Spleen (tissue), 11 donors: ENCODE measurements at regions not wholly inside any gene's neighbourhood (a gene's known extent, or its start where the extent isn't known, plus 50 kb on each side); places are given as distances from the start of the nearest gene placed in this dataset.

Source experiments
- DNase-seq: peaks from one replicate; pipeline ENCODE4 v3.0.0-alpha.2; 2020
- H3K27ac ChIP-seq, 8 donors: fragments of 200-600 bp; sonication (generic) in 7 of 8; 1 replicate in 4 of 8; 2 replicates in 4 of 8; pipeline versions ENCODE4 v1.5.0 to v1.8.0; 2016 to 2021; ENCODE audit warnings: inconsistent platforms in 4 of 8, mild to moderate bottlenecking in 4 of 8, moderate library complexity in 1 of 8
- H3K27me3 ChIP-seq, 7 donors: fragments of 200-600 bp; sonication (generic) in 6 of 7; replicated peaks in 1 of 7; 1 replicate in 4 of 7; 2 replicates in 3 of 7; pipeline versions ENCODE4 v1.5.0 to v1.8.0; 2016 to 2021; ENCODE audit warnings: inconsistent platforms in 3 of 7, mild to moderate bottlenecking in 1 of 7
- H3K36me3 ChIP-seq, 6 donors: fragments of 200-600 bp; sonication (generic) in 5 of 6; 1 replicate in 4 of 6; 2 replicates in 2 of 6; pipeline versions ENCODE4 v1.5.0 to v1.8.0; 2016 to 2021; ENCODE audit warnings: inconsistent platforms in 2 of 6
- H3K4me1 ChIP-seq, 6 donors: fragments of 200-600 bp; sonication (generic) in 5 of 6; 1 replicate in 3 of 6; 2 replicates in 3 of 6; pipeline versions ENCODE4 v1.5.0 to v1.8.0; 2016 to 2021; ENCODE audit warnings: inconsistent platforms in 3 of 6
- H3K4me3 ChIP-seq, 8 donors: fragments of 200-600 bp; sonication (generic) in 7 of 8; 1 replicate in 4 of 8; 2 replicates in 4 of 8; pipeline versions ENCODE4 v1.5.0 to v1.8.0; 2016 to 2021; ENCODE audit warnings: inconsistent platforms in 4 of 8, mild to moderate bottlenecking in 4 of 8, moderate library complexity in 2 of 8
- H3K9me3 ChIP-seq, 8 donors: fragments of 200-600 bp; sonication (generic) in 7 of 8; 1 replicate in 4 of 8; 2 replicates in 4 of 8; pipeline versions ENCODE4 v1.5.0 to v1.8.0; 2016 to 2021; ENCODE audit warnings: inconsistent platforms in 4 of 8
- POLR2A ChIP-seq, 3 donors: fragments of 450-650 bp; IDR thresholded peaks; one replicate each; pipeline ENCODE4 v1.5.1; 2017; ENCODE audit warnings: antibody characterized with exemption in 3 of 3, mild to moderate bottlenecking in 1 of 3
- POLR2AphosphoS5 ChIP-seq, 3 donors: sonication (generic); formaldehyde crosslinking; IDR thresholded peaks; one replicate each; pipeline ENCODE4 v1.5.1; 2017; ENCODE audit warnings: antibody characterized with exemption in 3 of 3
- WGBS, 5 donors: extraction: QIAGEN DNeasy Blood & Tissue Kit in 3 of 5; methylation state at CpG; one replicate each; pipeline versions ENCODE4 v1.1.5 to v1.1.7; 2013 to 2018; 5-methylcytosine and 5-hydroxymethylcytosine counted together
- intact Hi-C: fragments of 100-400 bp; cut with DNase I; formaldehyde crosslinking; loops from one replicate; pipeline ENCODE4 v1.15.0; 2023; ENCODE audit warnings: low total_unique reads
- TF ChIP-seq, protein P1 (sequence below), 11 experiments: fragments of 200-600 bp in 7 of 11; fragments of 450-650 bp in 4 of 11; sonication (generic) in 4 of 11; IDR thresholded peaks in 8 of 11; conservative IDR thresholded peaks in 3 of 11; 1 replicate in 7 of 11; 2 replicates in 4 of 11; pipeline versions ENCODE4 v1.4.0 to v1.8.0; 2016 to 2021; ENCODE audit warnings: antibody characterized with exemption in 11 of 11, inconsistent platforms in 4 of 11, mild to moderate bottlenecking in 1 of 11
- donor health status: healthy with polysubstance abuse.
- donor health status: DM: no; HTN: no; CAD: no; lungs with moderate emphysema.
- donor health status: DM: no; HTN: no; CAD: no.
- donor health status: Bipolar disorder and iron deficiency.
- donor health status: healthy.
- donor health status: DM: no; HTN: no; CAD: no.
- donor health status: DM: yes; HTN: yes; CAD: no.

GRCh38 chr10:118246332-118247295 lies 95.5 kb downstream of the FAM204A start:
- no peaks in the 10 kb centered on the region for H3K4me1 ChIP-seq
- no peaks in the 10 kb centered on the region for H3K9me3 ChIP-seq
- WGBS, 5 donors, result 7 to 13% (median 10%) methylated on average over 19 of the region's 19 CpGs
- DNase-seq, result no peak
- no peak overlapping the region for H3K4me3 ChIP-seq
- no peaks in the 10 kb centered on the region for H3K36me3 ChIP-seq
- intact Hi-C loops, result no loop called here
- TF ChIP-seq POLR2AphosphoS5 (IDR thresholded peaks at IDR 0.05) (no peak), POLR2A (IDR thresholded peaks at IDR 0.05) (no peak)
- TF ChIP-seq, protein P1, sequence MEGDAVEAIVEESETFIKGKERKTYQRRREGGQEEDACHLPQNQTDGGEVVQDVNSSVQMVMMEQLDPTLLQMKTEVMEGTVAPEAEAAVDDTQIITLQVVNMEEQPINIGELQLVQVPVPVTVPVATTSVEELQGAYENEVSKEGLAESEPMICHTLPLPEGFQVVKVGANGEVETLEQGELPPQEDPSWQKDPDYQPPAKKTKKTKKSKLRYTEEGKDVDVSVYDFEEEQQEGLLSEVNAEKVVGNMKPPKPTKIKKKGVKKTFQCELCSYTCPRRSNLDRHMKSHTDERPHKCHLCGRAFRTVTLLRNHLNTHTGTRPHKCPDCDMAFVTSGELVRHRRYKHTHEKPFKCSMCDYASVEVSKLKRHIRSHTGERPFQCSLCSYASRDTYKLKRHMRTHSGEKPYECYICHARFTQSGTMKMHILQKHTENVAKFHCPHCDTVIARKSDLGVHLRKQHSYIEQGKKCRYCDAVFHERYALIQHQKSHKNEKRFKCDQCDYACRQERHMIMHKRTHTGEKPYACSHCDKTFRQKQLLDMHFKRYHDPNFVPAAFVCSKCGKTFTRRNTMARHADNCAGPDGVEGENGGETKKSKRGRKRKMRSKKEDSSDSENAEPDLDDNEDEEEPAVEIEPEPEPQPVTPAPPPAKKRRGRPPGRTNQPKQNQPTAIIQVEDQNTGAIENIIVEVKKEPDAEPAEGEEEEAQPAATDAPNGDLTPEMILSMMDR (IDR thresholded peaks at IDR 0.05 in 8 of 11, conservative IDR thresholded peaks at IDR 0.05 in 3 of 11), result no peak
- no peak overlapping the region for H3K27ac ChIP-seq
- H3K27me3 ChIP-seq, result peaks cover 0 to 92% (median 36%) of the 10 kb centered on the region in 7 donors

DNA sequence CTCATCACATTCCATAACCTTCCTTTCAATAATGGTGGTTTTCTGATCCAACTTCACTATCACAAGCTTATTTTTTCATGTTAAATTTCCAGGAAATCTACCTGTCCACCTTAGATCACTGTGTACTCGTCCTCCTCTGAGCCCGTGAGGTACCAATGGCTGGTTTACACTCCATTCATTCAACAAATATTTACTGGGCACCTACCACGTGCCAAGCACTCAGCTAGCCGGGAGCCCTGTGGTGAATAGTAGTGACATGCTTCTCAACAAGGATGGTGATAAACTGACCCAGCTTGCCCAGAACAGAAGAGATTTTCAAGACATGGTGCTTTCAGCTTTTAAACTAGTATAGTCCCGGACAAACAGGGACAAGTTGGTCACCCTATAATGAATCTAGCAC lies 98.2 kb downstream of the FAM204A start:
- H3K4me1 ChIP-seq, result peaks cover 0 to 5% (median 0%) of the 10 kb centered on the region in 6 donors
- intact Hi-C loops, result loop anchor here (2.0 to 5.0 kb wide), 2 partner anchors 747 to 1027 kb away; no protein-coding TSS in a partner anchor
- H3K36me3 ChIP-seq, result no peaks in the 10 kb centered on the region
- H3K4me3 ChIP-seq, result no peak overlapping the region
- TF ChIP-seq POLR2A (IDR thresholded peaks at IDR 0.05), result no peak
- TF ChIP-seq, protein P1 (IDR thresholded peaks at IDR 0.05 in 8 of 11, conservative IDR thresholded peaks at IDR 0.05 in 3 of 11), result peak in 1 of 11 experiments; percentile 5
- DNase-seq, result no peak
- H3K27me3 ChIP-seq, result peaks cover 3 to 90% (median 57%) of the 10 kb centered on the region in 7 donors
- no peaks in the 10 kb centered on the region for H3K9me3 ChIP-seq
- 65 to 75% (median 70%) methylated on average over 5 of the region's 5 CpGs for WGBS, 5 donors
- no peak overlapping the region for H3K27ac ChIP-seq

GRCh38 chr10:118241229-118242137 lies 100.6 kb downstream of the FAM204A start:
- H3K27ac ChIP-seq, result no peak overlapping the region
- H3K4me3 ChIP-seq, result no peak overlapping the region
- intact Hi-C loops, result loop anchor here (2.0 to 5.0 kb wide), 2 partner anchors 745 to 1024 kb away; no protein-coding TSS in a partner anchor
- no peaks in the 10 kb centered on the region for H3K9me3 ChIP-seq
- H3K4me1 ChIP-seq, result peaks cover 0 to 5% (median 0%) of the 10 kb centered on the region in 6 donors
- no peaks in the 10 kb centered on the region for H3K36me3 ChIP-seq
- H3K27me3 ChIP-seq, result peaks cover 3 to 90% (median 46%) of the 10 kb centered on the region in 7 donors
- TF ChIP-seq, protein P1 (IDR thresholded peaks at IDR 0.05 in 8 of 11, conservative IDR thresholded peaks at IDR 0.05 in 3 of 11), result peak; percentile 57 to 92 (median 84)
- TF ChIP-seq POLR2AphosphoS5 (IDR thresholded peaks at IDR 0.05) (no peak), POLR2A (IDR thresholded peaks at IDR 0.05) (no peak)
- DNase-seq, result peak; percentile 80
- 28 to 34% (median 33%) methylated on average over 26 of the region's 26 CpGs for WGBS, 5 donors
